OCI-LY7 (cell line): ENCODE measurements at regions not wholly inside any gene's neighbourhood (a gene's known extent, or its start where the extent isn't known, plus 50 kb on each side); places are given as distances from the start of the nearest gene placed in this dataset.
A peak's percentile ranks its signal among the peaks of the same experiment; 100 is the strongest.

ENCODE experiments used
- BruUV-seq: library from RNA; stranded (reverse); fragments of 400-500 nt; replicated peaks from 2 replicates; lab custom pipeline; 2021; lab: Mats Ljungman, UMichigan
- CTCF ChIA-PET: fragments of 300-600 bp; sonication (Branson Sonifier 250); formaldehyde crosslinking; loops from one replicate; lab custom pipeline; 2022; ENCODE audit warnings: antibody characterized with exemption; ENCODE audit not compliant: unreplicated experiment; lab: Charles Lee
- POLR2A ChIA-PET: fragments of 300-600 bp; sonication (Branson Sonifier 250); formaldehyde crosslinking; loops from one replicate; lab custom pipeline; 2022; ENCODE audit warnings: antibody characterized with exemption; lab: Charles Lee
- DNase-seq: peaks from one replicate; pipeline ENCODE4 v3.0.0-alpha.2; 2015; ENCODE audit warnings: low spot score
- H2AFZ ChIP-seq: fragments of 200-600 bp; sonication (generic), shearing (Covaris generic); 2 replicates; pipeline ENCODE4 v1.6.1; 2014; ENCODE audit warnings: mild to moderate bottlenecking, antibody characterized with exemption, low read length, moderate library complexity
- H3K27ac ChIP-seq: fragments of 200-600 bp; sonication (generic); 2 replicates; pipeline ENCODE4 v1.5.1; 2014; ENCODE audit warnings: mixed run types, low read depth, mild to moderate bottlenecking, moderate library complexity, low read length, inconsistent platforms; ENCODE audit not compliant: poor library complexity, severe bottlenecking
- H3K36me3 ChIP-seq: fragments of 200-600 bp; sonication (generic); 2 replicates; pipeline ENCODE4 v1.6.1; 2014; ENCODE audit warnings: mild to moderate bottlenecking, antibody characterized with exemption, low read length, moderate library complexity, mixed read lengths; ENCODE audit not compliant: insufficient read depth
- H3K4me1 ChIP-seq: fragments of 200-600 bp; sonication (generic); 2 replicates; pipeline ENCODE4 v1.5.1; 2014; ENCODE audit warnings: mild to moderate bottlenecking, low read length; ENCODE audit not compliant: insufficient read depth, poor library complexity, severe bottlenecking
- H3K4me2 ChIP-seq: fragments of 200-600 bp; sonication (generic); 2 replicates; pipeline ENCODE4 v1.6.1; 2014; ENCODE audit warnings: mild to moderate bottlenecking, low read length
- H3K4me3 ChIP-seq: fragments of 200-600 bp; sonication (generic); 2 replicates; pipeline ENCODE4 v1.5.1; 2014; ENCODE audit warnings: mild to moderate bottlenecking, low read depth, low read length; ENCODE audit not compliant: poor library complexity, severe bottlenecking
- H3K79me2 ChIP-seq: fragments of 200-600 bp; sonication (generic); 2 replicates; pipeline ENCODE4 v1.6.1; 2016; ENCODE audit warnings: low read depth, mild to moderate bottlenecking, low read length, moderate library complexity, mixed read lengths; ENCODE audit not compliant: insufficient read depth
- H3K9me2 ChIP-seq: fragments of 200-600 bp; sonication (generic); 2 replicates; pipeline ENCODE4 v1.6.1; 2016; ENCODE audit warnings: mild to moderate bottlenecking, low read length, mixed read lengths; ENCODE audit not compliant: insufficient read depth
- H3K9me3 ChIP-seq: fragments of 200-600 bp; sonication (generic); 2 replicates; pipeline ENCODE4 v1.6.1; 2014; ENCODE audit warnings: mild to moderate bottlenecking, mixed run types, low read length, mixed read lengths
- H4K20me1 ChIP-seq: fragments of 200-600 bp; sonication (generic); 2 replicates; pipeline ENCODE4 v1.6.1; 2014; ENCODE audit warnings: mild to moderate bottlenecking, antibody characterized with exemption, low read length, moderate library complexity, mixed read lengths; ENCODE audit not compliant: insufficient read depth
- CTCF ChIP-seq: fragments of 200-600 bp; sonication (generic); conservative IDR thresholded peaks from 2 replicates; pipeline ENCODE4 v1.5.1; 2014; ENCODE audit warnings: mild to moderate bottlenecking, antibody characterized with exemption, low read length, moderate library complexity, mixed read lengths
- EZH2phosphoT487 ChIP-seq: fragments of 200-600 bp; sonication (generic); IDR thresholded peaks from 2 replicates; pipeline ENCODE4 v1.6.1; 2018; ENCODE audit warnings: low read depth, borderline replicate concordance, mild to moderate bottlenecking, mixed run types, antibody characterized with exemption, low read length, moderate library complexity, mixed read lengths
- intact Hi-C: fragments of 100-400 bp; cut with micrococcal nuclease; formaldehyde crosslinking; loops from one replicate; pipeline ENCODE4 v1.10.0; 2022; ENCODE audit not compliant: unreplicated experiment

- POLR2A ChIA-PET = interaction anchor here (0.8 to 3.0 kb wide), 7 partner anchors 9 to 55 kb away, joined by 3 to 12 read pairs (median 3); no protein-coding TSS in a partner anchor
- peaks cover 4% of the 10 kb centered on the region for H3K4me1 ChIP-seq
- no peaks in the 10 kb centered on the region for H3K36me3 ChIP-seq
- no peaks in the 10 kb centered on the region for H3K9me2 ChIP-seq
- intact Hi-C loops = no loop called here
- H3K4me2 ChIP-seq = no peak overlapping the region
- H3K4me3 ChIP-seq = no peak overlapping the region
- no peaks in the 10 kb centered on the region for H4K20me1 ChIP-seq
- no peaks in the 10 kb centered on the region for H3K79me2 ChIP-seq
- no TSS peak for BruUV-seq
- DNase-seq = no peak
- H3K27ac ChIP-seq = no peak overlapping the region
- CTCF ChIA-PET = no interaction called here
- H2AFZ ChIP-seq = no peak overlapping the region
- no peak for TF ChIP-seq CTCF
- no peak for TF ChIP-seq EZH2phosphoT487
- H3K9me3 ChIP-seq = no peaks in the 10 kb centered on the region
Measured at GRCh38 chr3:34212656-34213055, 414.2 kb downstream of the PDCD6IP start.

GRCh38 chr3:34213478-34213877 lies 415.0 kb downstream of the PDCD6IP start:
- Histone ChIP-seq H3K4me1 (peaks cover 4% of the 10 kb centered on the region), H3K4me3 (no peak overlapping the region), H3K4me2 (no peak overlapping the region), H3K27ac (no peak overlapping the region), H3K9me3 (no peaks in the 10 kb centered on the region), H2AFZ (0 out of 2 replicates have a peak overlapping the region, but pooled peaks have one; percentile 13), H3K9me2 (no peaks in the 10 kb centered on the region), H3K36me3 (no peaks in the 10 kb centered on the region), H3K79me2 (no peaks in the 10 kb centered on the region), H4K20me1 (no peaks in the 10 kb centered on the region)
- intact Hi-C loops = no loop called here
- ChIA-PET POLR2A (interaction anchor here (0.8 to 3.0 kb wide), 4 partner anchors 10 to 25 kb away, joined by 3 to 12 read pairs (median 4); no protein-coding TSS in a partner anchor), CTCF (no interaction called here)
- no TSS peak for BruUV-seq
- DNase-seq = no peak
- TF ChIP-seq EZH2phosphoT487 (no peak), CTCF (no peak)

GRCh38 chr3:34216711-34217335 lies 418.4 kb downstream of the PDCD6IP start:
- no peak for DNase-seq
- no peaks in the 10 kb centered on the region for H3K36me3 ChIP-seq
- ChIA-PET POLR2A (no interaction called here), CTCF (no interaction called here)
- no peaks in the 10 kb centered on the region for H3K9me2 ChIP-seq
- TF ChIP-seq EZH2phosphoT487 = no peak
- no peak for TF ChIP-seq CTCF
- no peak overlapping the region for H3K4me3 ChIP-seq
- peaks cover 4% of the 10 kb centered on the region for H3K4me1 ChIP-seq
- intact Hi-C loops = no loop called here
- H3K9me3 ChIP-seq = no peaks in the 10 kb centered on the region
- no peaks in the 10 kb centered on the region for H4K20me1 ChIP-seq
- no peak overlapping the region for H3K4me2 ChIP-seq
- 0 out of 2 replicates have a peak overlapping the region, but pooled peaks have one; percentile 15 for H2AFZ ChIP-seq
- BruUV-seq = no TSS peak
- no peaks in the 10 kb centered on the region for H3K79me2 ChIP-seq
- no peak overlapping the region for H3K27ac ChIP-seq
